Occipital lobe (tissue), 1 donor: ENCODE measurements at regions not wholly inside any gene's neighbourhood (a gene's known extent, or its start where the extent isn't known, plus 50 kb on each side); places are given as distances from the start of the nearest gene placed in this dataset.

ENCODE experiments used
- DNase-seq: peaks from one replicate; lab custom pipeline; 2025; lab: John Stamatoyannopoulos, UW

- no peak for DNase-seq
Measured at GRCh38 chr20:60974441-60974945, 277.6 kb upstream of the CDH4 start.

GRCh38 chr20:60976139-60976538, 275.9 kb upstream of the CDH4 start:
- no peak for DNase-seq

- DNase-seq = no peak
Measured at GRCh38 chr20:60976913-60977312, 275.1 kb upstream of the CDH4 start.

- DNase-seq = no peak
Measured at GRCh38 chr20:60977901-60978300, 274.2 kb upstream of the CDH4 start.

- no peak for DNase-seq
Measured at GRCh38 chr20:60984666-60985065, 267.4 kb upstream of the CDH4 start.

- DNase-seq = no peak
Measured at GRCh38 chr20:60986506-60987156, 265.4 kb upstream of the CDH4 start.

- DNase-seq = no peak
Measured at GRCh38 chr20:60990061-60990460, 262.0 kb upstream of the CDH4 start.

- DNase-seq = no peak
Measured at GRCh38 chr20:60990643-60991042, 261.4 kb upstream of the CDH4 start.

GRCh38 chr20:60993433-60994044, 258.5 kb upstream of the CDH4 start:
- DNase-seq = no peak

- no peak for DNase-seq
Measured at GRCh38 chr20:60999250-60999649, 252.8 kb upstream of the CDH4 start.

GRCh38 chr20:61002090-61002489, 250.0 kb upstream of the CDH4 start:
- no peak for DNase-seq

GRCh38 chr20:61014491-61014890, 237.6 kb upstream of the CDH4 start:
- no peak for DNase-seq

- DNase-seq = no peak
Measured at GRCh38 chr20:61015602-61016001, 236.5 kb upstream of the CDH4 start.

- DNase-seq = no peak
Measured at GRCh38 chr20:61019322-61019721, 232.7 kb upstream of the CDH4 start.

- no peak for DNase-seq
Measured at GRCh38 chr20:61023612-61024011, 228.4 kb upstream of the CDH4 start.

- DNase-seq = no peak
Measured at GRCh38 chr20:61024390-61024789, 227.7 kb upstream of the CDH4 start.

GRCh38 chr20:61025536-61025935, 226.5 kb upstream of the CDH4 start:
- DNase-seq = no peak

GRCh38 chr20:61026173-61026572, 225.9 kb upstream of the CDH4 start:
- no peak for DNase-seq

- DNase-seq = no peak
Measured at GRCh38 chr20:61026731-61027130, 225.3 kb upstream of the CDH4 start.

GRCh38 chr20:61027218-61027617, 224.8 kb upstream of the CDH4 start:
- DNase-seq = no peak

- DNase-seq = no peak
Measured at GRCh38 chr20:61030130-61030529, 221.9 kb upstream of the CDH4 start.

GRCh38 chr20:61031101-61031830, 220.8 kb upstream of the CDH4 start:
- no peak for DNase-seq

- no peak for DNase-seq
Measured at GRCh38 chr20:61037498-61037897, 214.6 kb upstream of the CDH4 start.
